ENCODE measurements at regions not wholly inside any gene's neighbourhood (a gene's known extent, or its start where the extent isn't known, plus 50 kb on each side); places are given as distances from the start of the nearest gene placed in this dataset.

DNA sequence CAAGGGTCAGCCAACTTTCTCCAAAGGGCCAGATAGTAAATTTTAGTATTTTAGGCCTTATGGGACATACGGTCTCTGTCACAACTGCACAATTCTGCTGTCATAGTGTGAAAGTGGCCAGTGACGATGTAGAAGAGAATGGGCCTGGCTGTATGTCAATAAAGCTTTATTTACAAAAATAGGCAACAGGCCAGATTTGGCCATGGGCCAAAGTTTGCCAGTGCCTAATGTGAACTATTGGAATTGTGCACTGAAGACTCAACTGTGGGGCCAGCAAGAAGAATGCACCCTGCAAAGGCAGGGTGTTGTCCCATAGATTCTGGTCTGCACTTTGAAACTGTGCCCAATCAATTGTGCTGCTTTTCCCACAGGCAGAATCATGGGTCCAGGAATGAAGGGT lies 69.4 kb upstream of the PRR23E start:
- H3K4me1 ChIP-seq = no peaks in the 10 kb centered on the region
- H3K36me3 ChIP-seq = no peaks in the 10 kb centered on the region
- no peak overlapping the region for H3K4me3 Mint-ChIP-seq
- no peaks in the 10 kb centered on the region for H3K4me1 Mint-ChIP-seq
- no peak for DNase-seq (ENCODE audit: low spot score)
- H3K9me3 Mint-ChIP-seq = no peaks in the 10 kb centered on the region
- H3K79me2 ChIP-seq (ENCODE audit: low read depth) = no peaks in the 10 kb centered on the region
- no peak overlapping the region for H3K9ac ChIP-seq
- no peak overlapping the region for H3K27ac Mint-ChIP-seq
- no peaks in the 10 kb centered on the region for H3K36me3 Mint-ChIP-seq
- H3K27me3 Mint-ChIP-seq (ENCODE audit: insufficient read depth, low read depth) = peaks cover 8% of the 10 kb centered on the region
- no peak overlapping the region for H2AFZ ChIP-seq (replicated peaks)
- H3K27me3 ChIP-seq = no peaks in the 10 kb centered on the region
- TF ChIP-seq, protein P1, sequence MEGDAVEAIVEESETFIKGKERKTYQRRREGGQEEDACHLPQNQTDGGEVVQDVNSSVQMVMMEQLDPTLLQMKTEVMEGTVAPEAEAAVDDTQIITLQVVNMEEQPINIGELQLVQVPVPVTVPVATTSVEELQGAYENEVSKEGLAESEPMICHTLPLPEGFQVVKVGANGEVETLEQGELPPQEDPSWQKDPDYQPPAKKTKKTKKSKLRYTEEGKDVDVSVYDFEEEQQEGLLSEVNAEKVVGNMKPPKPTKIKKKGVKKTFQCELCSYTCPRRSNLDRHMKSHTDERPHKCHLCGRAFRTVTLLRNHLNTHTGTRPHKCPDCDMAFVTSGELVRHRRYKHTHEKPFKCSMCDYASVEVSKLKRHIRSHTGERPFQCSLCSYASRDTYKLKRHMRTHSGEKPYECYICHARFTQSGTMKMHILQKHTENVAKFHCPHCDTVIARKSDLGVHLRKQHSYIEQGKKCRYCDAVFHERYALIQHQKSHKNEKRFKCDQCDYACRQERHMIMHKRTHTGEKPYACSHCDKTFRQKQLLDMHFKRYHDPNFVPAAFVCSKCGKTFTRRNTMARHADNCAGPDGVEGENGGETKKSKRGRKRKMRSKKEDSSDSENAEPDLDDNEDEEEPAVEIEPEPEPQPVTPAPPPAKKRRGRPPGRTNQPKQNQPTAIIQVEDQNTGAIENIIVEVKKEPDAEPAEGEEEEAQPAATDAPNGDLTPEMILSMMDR (IDR thresholded peaks at IDR 0.05) = no peak
- TF ChIP-seq EZH2phosphoT487 (IDR thresholded peaks at IDR 0.05) (no peak), EZH2 (IDR thresholded peaks at IDR 0.05) (no peak)
- H3K4me3 ChIP-seq = no peak overlapping the region
- H4K20me1 ChIP-seq (ENCODE audit: low read depth) = no peaks in the 10 kb centered on the region
- H3F3A ChIP-seq (ENCODE audit: low read depth) = no peaks in the 10 kb centered on the region
- no peaks in the 10 kb centered on the region for H3K9me3 ChIP-seq (ENCODE audit: low read depth)
- no peak overlapping the region for H3K4me2 ChIP-seq
- H3K27ac ChIP-seq = no peak overlapping the region

DNA sequence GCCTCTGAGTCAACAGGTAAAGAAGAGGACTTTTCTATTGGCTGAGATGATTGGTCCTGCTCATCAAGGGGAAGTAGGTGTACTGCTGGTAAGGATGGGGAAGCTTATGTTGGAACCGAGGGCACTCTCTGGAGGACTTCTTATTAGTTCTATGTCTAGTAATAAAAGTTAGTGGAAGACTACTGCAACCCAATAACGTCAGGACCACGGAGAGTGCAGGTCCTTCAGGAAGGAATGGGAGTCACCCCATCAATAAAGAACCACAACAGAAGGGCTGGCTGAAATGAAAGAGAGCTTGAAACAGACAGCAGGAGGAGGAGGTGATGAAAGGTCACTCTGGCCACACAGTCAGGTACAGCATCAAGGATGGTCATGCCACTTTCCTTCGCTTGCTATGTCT lies 68.8 kb upstream of the PRR23E start:
- Mint-ChIP-seq H3K27me3 (ENCODE audit: insufficient read depth, low read depth) (peaks cover 8% of the 10 kb centered on the region), H3K9me3 (no peaks in the 10 kb centered on the region), H3K27ac (no peak overlapping the region), H3K4me1 (no peaks in the 10 kb centered on the region), H3K36me3 (no peaks in the 10 kb centered on the region), H3K4me3 (no peak overlapping the region)
- no peaks in the 10 kb centered on the region for H3K4me1 ChIP-seq
- no peak overlapping the region for H3K4me2 ChIP-seq
- H4K20me1 ChIP-seq (ENCODE audit: low read depth) = no peaks in the 10 kb centered on the region
- no peak for TF ChIP-seq EZH2phosphoT487 (IDR thresholded peaks at IDR 0.05)
- TF ChIP-seq, protein P1 (IDR thresholded peaks at IDR 0.05) = peak; percentile 16
- peak; percentile 54 for DNase-seq (ENCODE audit: low spot score)
- H3K27me3 ChIP-seq = no peaks in the 10 kb centered on the region
- no peak overlapping the region for H3K4me3 ChIP-seq
- H2AFZ ChIP-seq (replicated peaks) = no peak overlapping the region
- H3K36me3 ChIP-seq = no peaks in the 10 kb centered on the region
- no peaks in the 10 kb centered on the region for H3K79me2 ChIP-seq (ENCODE audit: low read depth)
- no peak overlapping the region for H3K9ac ChIP-seq
- H3F3A ChIP-seq (ENCODE audit: low read depth) = no peaks in the 10 kb centered on the region
- no peak overlapping the region for H3K27ac ChIP-seq
- no peaks in the 10 kb centered on the region for H3K9me3 ChIP-seq (ENCODE audit: low read depth)

- Histone ChIP-seq H2AFZ (replicated peaks) (no peak overlapping the region), H3K9ac (no peak overlapping the region), H4K20me1 (ENCODE audit: low read depth) (no peaks in the 10 kb centered on the region), H3K4me1 (peaks cover 11% of the 10 kb centered on the region), H3K4me2 (no peak overlapping the region), H3K79me2 (ENCODE audit: low read depth) (no peaks in the 10 kb centered on the region), H3K27ac (no peak overlapping the region), H3F3A (ENCODE audit: low read depth) (peaks cover 4% of the 10 kb centered on the region), H3K36me3 (no peaks in the 10 kb centered on the region), H3K27me3 (peaks cover 36% of the 10 kb centered on the region), H3K4me3 (no peak overlapping the region), H3K9me3 (ENCODE audit: low read depth) (no peaks in the 10 kb centered on the region)
- no peak overlapping the region for H3K4me3 Mint-ChIP-seq
- H3K36me3 Mint-ChIP-seq = no peaks in the 10 kb centered on the region
- DNase-seq (ENCODE audit: low spot score) = no peak
- H3K27ac Mint-ChIP-seq = no peak overlapping the region
- peaks cover 3% of the 10 kb centered on the region for H3K9me3 Mint-ChIP-seq
- peaks cover 20% of the 10 kb centered on the region for H3K27me3 Mint-ChIP-seq (ENCODE audit: insufficient read depth, low read depth)
- peaks cover 25% of the 10 kb centered on the region for H3K4me1 Mint-ChIP-seq
- TF ChIP-seq EZH2phosphoT487 (IDR thresholded peaks at IDR 0.05) (no peak), EZH2 (IDR thresholded peaks at IDR 0.05) (no peak)
- TF ChIP-seq, protein P1 (IDR thresholded peaks at IDR 0.05) = no peak
Measured at GRCh38 chr3:127131424-127132170, 61.3 kb upstream of the PRR23E start.
